IPS-11a (cell line): ENCODE measurements at regions not wholly inside any gene's neighbourhood (a gene's known extent, or its start where the extent isn't known, plus 50 kb on each side); places are given as distances from the start of the nearest gene placed in this dataset.
"Not testable (repeated sequence)": the region's sequence is repeated elsewhere in the genome, so short reads cannot be mapped to it uniquely, and the experiment has no call there.

Source experiments
- H3K4me3 ChIP-seq: one replicate; pipeline ENCODE4 v1.5.1; 2013; ENCODE audit warnings: low read depth, low read length, control low read depth

DNA sequence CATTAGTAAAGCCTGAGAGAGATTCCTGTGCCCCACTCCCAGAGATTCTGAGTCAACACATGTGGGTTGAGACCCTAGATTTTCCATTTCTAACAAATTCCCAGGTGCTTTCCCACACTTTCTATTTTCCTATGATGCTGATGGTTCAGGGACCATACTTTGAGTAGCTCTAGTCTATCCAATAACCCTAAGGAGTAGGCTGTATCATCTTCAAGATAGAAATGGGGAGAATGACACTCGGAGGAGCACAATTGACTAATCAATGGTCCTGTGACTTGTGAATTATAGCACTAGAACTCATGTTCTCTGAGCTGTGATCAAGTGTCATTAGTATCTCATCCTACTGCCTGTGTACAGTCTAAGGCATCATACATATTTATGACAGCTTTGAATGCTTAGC lies 232.9 kb upstream of the B3GALT2 start:
- H3K4me3 ChIP-seq = no peak overlapping the region

DNA sequence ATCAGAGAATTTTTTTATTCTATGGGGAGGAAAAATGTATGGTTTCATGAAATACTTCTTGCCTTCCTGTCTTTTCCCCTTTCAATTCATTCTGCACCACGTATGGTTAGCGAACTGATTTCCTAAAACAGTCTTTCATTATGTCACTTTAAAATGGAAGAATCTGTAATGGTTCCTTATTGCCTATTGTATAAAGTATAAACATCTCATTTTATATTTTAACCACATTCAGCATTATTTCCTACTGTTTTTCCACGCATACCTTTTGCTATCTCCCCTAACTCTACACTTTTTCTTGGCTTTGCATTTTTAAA lies 232.3 kb upstream of the B3GALT2 start:
- H3K4me3 ChIP-seq = no peak overlapping the region

- no peak overlapping the region for H3K4me3 ChIP-seq
These were observed 231.7 kb upstream of the B3GALT2 start for GRCh38 chr1:193417945-193418744.

DNA sequence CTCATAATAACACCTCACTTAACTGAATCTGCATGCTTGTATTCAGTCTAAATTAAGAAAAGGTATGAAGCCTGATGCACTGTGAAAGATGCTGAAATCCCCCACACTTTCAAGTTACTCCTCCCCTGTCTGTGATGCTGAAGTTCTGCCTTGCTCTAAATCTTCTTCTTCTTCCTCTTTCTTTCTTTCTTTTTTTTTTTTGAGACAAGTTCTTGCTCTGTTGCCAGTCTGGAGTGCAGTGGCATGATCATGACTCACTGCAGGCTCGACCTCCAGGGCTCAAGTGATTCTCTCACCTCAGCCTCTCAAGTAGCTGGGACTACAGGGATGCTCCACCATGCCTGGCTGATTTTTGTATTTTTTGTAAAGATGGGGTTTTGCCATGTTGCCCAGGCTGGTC lies 231.0 kb upstream of the B3GALT2 start:
- no peak overlapping the region for H3K4me3 ChIP-seq

DNA sequence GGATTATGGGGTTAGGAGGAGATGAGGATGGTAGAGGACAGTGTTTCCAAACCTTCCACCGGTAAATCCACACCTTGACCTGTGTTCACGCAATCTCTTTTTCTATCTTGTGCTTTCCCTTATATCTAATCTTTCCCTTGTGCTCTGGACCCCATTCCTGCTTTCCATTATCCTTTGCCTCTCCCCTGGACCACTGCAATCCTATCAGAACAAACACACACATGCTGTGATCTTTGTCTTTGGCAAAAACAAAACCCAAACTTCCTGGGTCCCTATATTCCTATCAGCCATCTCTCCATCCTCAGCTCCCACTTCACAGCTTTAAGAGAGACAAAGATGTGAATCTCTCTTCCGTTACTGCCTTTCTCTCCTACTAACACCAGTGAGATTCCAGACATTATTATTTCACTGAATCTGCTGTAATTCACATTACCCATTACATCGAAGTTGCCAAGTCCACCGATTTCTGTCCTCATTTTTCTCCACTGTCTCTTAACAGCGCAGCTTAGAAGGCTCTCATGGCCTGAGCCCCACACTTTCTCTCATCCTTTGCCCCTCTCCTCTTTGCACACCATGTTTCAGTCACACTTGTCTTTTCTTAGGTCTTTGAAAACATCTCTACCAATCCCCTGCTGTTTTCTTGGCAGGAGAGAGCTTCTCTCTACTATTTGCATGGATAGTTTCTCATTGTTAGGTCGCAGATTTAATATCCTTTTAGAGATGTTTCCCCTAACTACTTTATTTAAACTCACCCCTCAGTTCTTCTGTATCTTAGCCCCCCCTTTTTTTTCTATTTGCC lies 230.0 kb upstream of the B3GALT2 start:
- no peak overlapping the region for H3K4me3 ChIP-seq

DNA sequence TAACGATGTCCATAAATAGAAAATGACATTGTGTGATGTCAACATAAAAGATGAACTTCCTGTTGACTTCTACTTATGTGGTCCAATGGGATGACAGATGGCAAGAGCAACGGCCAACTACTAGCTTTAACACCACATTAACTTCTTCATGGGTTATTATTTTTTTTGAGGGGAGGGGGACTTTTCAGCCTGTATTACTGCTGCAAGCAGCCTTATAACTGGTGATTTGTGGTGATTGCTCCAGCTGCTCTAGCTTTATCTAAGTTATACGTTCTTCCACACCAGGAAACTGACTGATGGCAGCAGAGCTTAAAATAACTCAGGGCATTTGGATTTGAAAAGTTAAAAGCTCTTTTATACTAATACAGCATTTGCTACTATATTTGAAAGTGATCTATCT lies 228.8 kb upstream of the B3GALT2 start:
- H3K4me3 ChIP-seq = no peak overlapping the region

DNA sequence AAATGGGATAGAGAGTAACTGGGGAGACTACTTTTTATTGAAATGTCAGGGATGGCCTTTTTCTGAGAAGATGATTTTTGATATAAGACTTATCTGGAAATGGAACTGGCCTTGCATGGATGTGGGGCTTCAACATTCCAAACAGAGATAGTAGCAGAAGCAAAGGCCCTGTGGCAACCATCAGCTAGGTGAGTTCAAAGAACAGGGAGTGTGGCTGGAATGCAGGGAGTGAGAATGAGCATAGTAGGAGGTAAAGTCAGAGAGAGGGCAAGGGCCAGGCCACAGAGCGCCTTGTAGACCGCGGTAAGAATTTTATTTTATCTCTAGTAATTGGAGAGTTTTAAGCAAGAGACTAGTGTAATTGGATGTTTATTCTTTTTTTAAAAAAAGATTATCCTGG lies 227.0 kb upstream of the B3GALT2 start:
- no peak overlapping the region for H3K4me3 ChIP-seq

DNA sequence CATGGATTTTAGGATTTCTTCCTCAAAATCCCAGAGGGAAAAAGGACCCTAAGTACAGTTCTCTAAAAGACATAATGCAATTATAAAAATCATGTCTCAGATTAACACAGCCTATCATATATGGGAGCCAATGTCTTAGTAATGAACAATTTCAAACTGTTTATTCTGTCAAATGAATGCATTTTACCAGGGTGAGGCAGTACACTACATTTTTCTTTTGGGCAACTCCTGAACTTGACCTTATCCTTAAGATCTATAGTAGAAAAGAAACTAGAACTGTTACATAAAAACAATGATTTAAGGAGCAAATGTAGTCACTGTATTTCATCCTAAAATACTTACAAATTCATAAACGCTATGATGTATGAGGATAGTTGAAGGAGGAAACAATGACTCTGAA lies 226.3 kb upstream of the B3GALT2 start:
- H3K4me3 ChIP-seq = no peak overlapping the region

DNA sequence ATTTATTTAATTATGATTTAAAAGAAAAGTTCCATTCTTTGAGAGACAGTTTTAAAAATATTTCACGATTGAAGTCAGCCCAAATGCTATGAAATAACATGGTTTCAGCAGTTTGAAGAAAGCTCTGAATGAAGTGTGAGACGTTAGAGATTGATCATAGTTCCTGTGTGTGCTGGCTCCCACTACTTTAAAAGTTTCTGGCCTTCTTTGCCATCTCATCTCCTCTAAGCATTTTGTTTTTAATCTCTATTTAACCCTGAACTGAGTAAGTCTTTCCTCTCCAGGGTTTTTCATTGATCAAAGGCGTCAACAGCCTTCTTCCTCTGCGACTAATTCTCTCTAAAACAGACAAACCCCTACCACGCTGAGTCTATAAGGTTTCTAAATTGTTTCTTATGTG lies 225.3 kb upstream of the B3GALT2 start:
- H3K4me3 ChIP-seq = no peak overlapping the region

- no peak overlapping the region for H3K4me3 ChIP-seq
These were observed 224.8 kb upstream of the B3GALT2 start for GRCh38 chr1:193411215-193411614.

GRCh38 chr1:193408782-193409293 lies 222.4 kb upstream of the B3GALT2 start:
- H3K4me3 ChIP-seq = no peak overlapping the region

DNA sequence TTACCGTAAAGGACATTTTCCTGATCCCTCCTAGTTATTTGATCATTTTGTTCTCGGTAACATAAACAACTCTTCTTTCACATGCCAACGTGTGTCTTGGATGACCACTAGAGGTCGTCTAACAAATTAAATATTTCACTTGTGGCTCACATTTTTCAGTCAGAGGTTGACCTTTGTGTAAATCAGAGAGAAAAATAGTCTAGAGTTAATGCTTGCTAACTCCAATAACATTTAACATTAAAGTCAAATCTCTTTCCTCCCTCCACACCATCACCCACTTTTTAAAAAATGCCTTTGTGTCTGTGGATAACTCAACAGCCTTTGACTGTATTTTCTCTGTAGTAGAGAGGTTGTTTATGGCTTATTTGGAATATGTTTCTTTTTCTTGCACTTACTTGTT lies 220.5 kb upstream of the B3GALT2 start:
- no peak overlapping the region for H3K4me3 ChIP-seq

GRCh38 chr1:193404236-193404635 lies 217.8 kb upstream of the B3GALT2 start:
- H3K4me3 ChIP-seq = no peak overlapping the region

DNA sequence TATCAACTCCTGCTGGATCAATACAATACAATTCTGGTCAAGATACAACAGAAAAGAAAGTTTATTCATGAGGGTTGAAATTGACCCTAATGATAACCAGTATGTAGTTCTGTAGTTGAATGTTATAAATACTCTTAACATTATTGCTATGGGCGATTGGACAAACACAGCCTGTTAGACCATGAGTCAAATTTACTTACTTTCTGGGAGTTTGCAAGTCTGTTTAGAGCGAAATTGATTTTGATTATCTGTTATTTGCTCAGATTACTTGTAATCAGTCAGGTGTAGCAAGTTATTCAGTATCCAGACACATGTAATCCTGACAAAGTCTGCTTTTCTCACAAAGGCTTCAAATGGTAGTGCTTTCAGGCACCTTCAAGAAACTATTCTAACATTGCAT lies 216.6 kb upstream of the B3GALT2 start:
- no peak overlapping the region for H3K4me3 ChIP-seq

DNA sequence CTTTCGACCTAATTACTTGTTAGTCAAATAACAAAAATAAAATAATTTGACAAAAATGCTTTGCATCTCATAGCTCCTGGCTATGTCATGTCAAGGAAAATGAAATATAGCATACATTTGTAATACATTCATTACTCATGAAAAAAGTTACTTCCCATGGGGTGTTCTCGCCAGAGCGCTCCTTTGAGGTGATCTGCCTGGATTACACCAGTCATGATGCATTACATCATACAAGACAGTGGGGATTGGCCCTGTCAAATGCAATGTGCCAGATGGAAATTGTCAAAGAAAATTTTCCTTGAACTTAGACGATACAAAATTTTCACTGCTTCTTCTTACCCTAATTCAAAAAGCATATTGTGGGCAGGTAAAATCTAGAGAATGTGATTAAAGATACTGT lies 215.6 kb upstream of the B3GALT2 start:
- no peak overlapping the region for H3K4me3 ChIP-seq

DNA sequence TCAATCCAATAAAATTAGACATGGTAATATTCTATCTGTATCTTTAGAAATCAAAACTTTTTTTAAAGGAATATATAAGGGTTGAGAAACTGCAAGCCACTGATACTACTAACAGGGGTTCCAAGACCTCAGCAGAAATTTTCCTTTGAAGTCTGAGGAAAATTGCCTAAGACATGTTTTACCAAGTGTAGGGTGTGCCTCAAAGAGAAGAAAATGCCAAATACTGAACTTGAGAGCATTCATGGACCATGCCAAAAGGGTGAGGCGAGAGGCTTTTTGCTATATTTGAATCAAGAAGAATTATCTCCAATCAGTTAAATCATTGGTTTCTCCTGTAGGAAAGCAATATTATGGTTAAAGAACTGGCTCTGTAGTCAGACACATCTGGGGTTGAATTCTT lies 207.9 kb upstream of the B3GALT2 start:
- no peak overlapping the region for H3K4me3 ChIP-seq

GRCh38 chr1:193392686-193393085 lies 206.3 kb upstream of the B3GALT2 start:
- H3K4me3 ChIP-seq = no peak overlapping the region

GRCh38 chr1:193388683-193389082 lies 202.3 kb upstream of the B3GALT2 start:
- no peak overlapping the region for H3K4me3 ChIP-seq

DNA sequence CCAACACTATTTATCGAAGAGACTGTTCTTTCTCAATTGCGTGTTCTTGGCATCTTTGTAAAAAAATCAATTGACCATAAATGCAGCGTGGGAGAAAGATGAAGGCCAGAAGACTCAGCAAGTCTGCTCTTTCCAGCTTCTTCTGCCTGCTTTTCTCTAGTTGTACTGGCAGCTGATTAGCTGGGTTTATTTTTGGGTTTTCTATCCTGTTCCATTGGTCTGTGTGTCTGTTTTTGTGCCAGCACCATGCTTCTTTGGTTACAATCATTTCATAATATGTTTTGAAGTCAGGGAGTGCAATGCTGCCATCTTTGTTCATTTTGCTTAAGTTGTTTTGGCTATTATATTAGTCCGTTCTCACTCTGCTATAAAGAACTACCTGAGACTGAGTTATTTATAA lies 201.8 kb upstream of the B3GALT2 start:
- H3K4me3 ChIP-seq = no peak overlapping the region

GRCh38 chr1:193387406-193387805 lies 201.0 kb upstream of the B3GALT2 start:
- no peak overlapping the region for H3K4me3 ChIP-seq

DNA sequence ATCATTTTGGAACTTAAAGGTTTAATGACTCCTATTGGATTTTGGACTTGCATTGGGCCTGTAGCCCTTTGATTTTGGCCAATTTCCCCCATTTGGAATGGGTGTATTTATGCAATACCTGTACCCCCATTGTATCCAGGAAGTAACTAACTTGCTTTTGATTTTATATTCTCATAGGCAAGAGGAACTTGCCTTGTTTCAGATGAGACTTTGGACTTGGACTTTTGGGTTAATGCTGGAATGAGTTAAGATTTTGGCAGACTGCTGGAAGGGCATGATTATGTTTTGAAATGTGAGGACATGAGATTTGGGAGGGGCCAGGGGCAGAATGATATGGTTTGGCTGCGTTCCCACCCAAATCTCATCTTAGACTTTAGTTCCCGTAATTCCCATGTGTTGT lies 192.0 kb upstream of the B3GALT2 start:
- H3K4me3 ChIP-seq = not testable (repeated sequence)

DNA sequence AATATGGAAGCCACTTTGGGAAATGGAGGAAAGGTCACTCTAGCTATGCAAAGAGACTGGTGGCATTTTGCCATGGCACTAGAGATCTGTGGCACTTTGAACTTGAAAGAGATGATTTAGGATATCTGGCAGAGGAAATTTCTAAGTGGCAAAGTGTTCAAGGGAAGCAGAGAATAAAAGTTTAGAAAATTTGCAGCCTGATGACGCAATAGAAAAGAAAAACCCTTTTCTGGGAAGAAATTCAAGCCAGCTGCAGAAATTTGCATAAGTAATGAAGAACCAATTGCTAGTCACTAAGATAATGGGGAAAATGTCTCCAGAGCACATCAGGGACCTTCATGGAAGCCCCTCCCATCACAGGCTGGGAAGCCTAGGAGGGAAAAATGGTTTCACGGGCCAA lies 191.1 kb upstream of the B3GALT2 start:
- H3K4me3 ChIP-seq = no peak overlapping the region
